Fibroblast of lung (primary cell): ENCODE measurements at regions not wholly inside any gene's neighbourhood (a gene's known extent, or its start where the extent isn't known, plus 50 kb on each side); places are given as distances from the start of the nearest gene placed in this dataset.

Experiments used
- DNase-seq, 2 donors: peaks; one replicate each; pipeline versions ENCODE4 v3.0.0 to v3.0.0-alpha.2; 2010; ENCODE audit warnings: low read depth in 2 of 2
- H2AFZ ChIP-seq: 2 replicates; pipeline ENCODE4 v1.5.1; 2012; ENCODE audit warnings: low read length, control low read depth, inconsistent platforms
- H3K27ac ChIP-seq: 2 replicates; pipeline ENCODE4 v1.5.1; 2011; ENCODE audit warnings: low read length, control low read depth; ENCODE audit not compliant: insufficient read depth
- H3K27me3 ChIP-seq: 2 replicates; pipeline ENCODE4 v1.5.1; 2011; ENCODE audit warnings: mild to moderate bottlenecking, low read length; ENCODE audit not compliant: control insufficient read depth, insufficient read depth
- H3K36me3 ChIP-seq: 2 replicates; pipeline ENCODE4 v1.5.1; 2011; ENCODE audit warnings: low read length; ENCODE audit not compliant: control insufficient read depth, insufficient read depth
- H3K4me1 ChIP-seq: 2 replicates; pipeline ENCODE4 v1.5.1; 2011; ENCODE audit warnings: low read length; ENCODE audit not compliant: control insufficient read depth, insufficient read depth; ENCODE audit errors: extremely low read depth
- H3K4me2 ChIP-seq: 2 replicates; pipeline ENCODE4 v1.5.1; 2011; ENCODE audit warnings: low read length, control low read depth; ENCODE audit not compliant: insufficient read depth; ENCODE audit errors: extremely low read depth
- H3K4me3 ChIP-seq, 4 experiments: fragments of 200-600 bp in 1 of 4; sonication (generic) in 1 of 4; replicated peaks in 1 of 4; 2 replicates each; pipeline ENCODE4 v1.5.1; 2011 to 2016; ENCODE audit warnings: low read length in 4 of 4, low read depth in 3 of 4, mild to moderate bottlenecking in 3 of 4, control low read depth in 2 of 4, inconsistent platforms in 1 of 4, mixed read lengths in 1 of 4; ENCODE audit not compliant: insufficient read depth in 1 of 4; ENCODE audit errors: control extremely low read depth in 1 of 4
- H3K79me2 ChIP-seq: 2 replicates; pipeline ENCODE4 v1.5.1; 2012; ENCODE audit warnings: mild to moderate bottlenecking, low read length, inconsistent platforms; ENCODE audit not compliant: control insufficient read depth, insufficient read depth
- H3K9ac ChIP-seq: 2 replicates; pipeline ENCODE4 v1.5.1; 2011; ENCODE audit warnings: mild to moderate bottlenecking, low read length, control low read depth; ENCODE audit not compliant: insufficient read depth
- H3K9me3 ChIP-seq: 2 replicates; pipeline ENCODE4 v1.5.1; 2012; ENCODE audit warnings: low read depth, low read length; ENCODE audit not compliant: control insufficient read depth, insufficient read depth
- H4K20me1 ChIP-seq: 2 replicates; pipeline ENCODE4 v1.5.1; 2011; ENCODE audit warnings: low read length; ENCODE audit not compliant: control insufficient read depth, insufficient read depth; ENCODE audit errors: extremely low read depth
- EZH2 ChIP-seq: IDR thresholded peaks from 2 replicates; pipeline ENCODE4 v1.5.1; 2012; ENCODE audit warnings: low read length, control low read depth, mild to moderate bottlenecking; ENCODE audit errors: missing control alignments
- TF ChIP-seq, protein P1 (sequence below), 2 donors: IDR thresholded peaks in 1 of 2; conservative IDR thresholded peaks in 1 of 2; 1 replicate in 1 of 2; 2 replicates in 1 of 2; pipeline ENCODE4 v1.5.1; 2011 to 2012; ENCODE audit warnings: low read length in 2 of 2, control low read depth in 1 of 2, inconsistent platforms in 1 of 2, low read depth in 1 of 2, mild to moderate bottlenecking in 1 of 2

- no peaks in the 10 kb centered on the region for H3K79me2 ChIP-seq
Measured at GRCh38 chr14:52153939-52154338, 85.1 kb upstream of the NID2 start.

GRCh38 chr14:52150162-52150561 is 81.3 kb upstream of the NID2 start:
- H3K4me2 ChIP-seq, result no peak overlapping the region
- no peak overlapping the region for H3K9ac ChIP-seq
- H3K27me3 ChIP-seq, result peaks cover 22% of the 10 kb centered on the region
- H3K9me3 ChIP-seq, result no peaks in the 10 kb centered on the region
- TF ChIP-seq EZH2, result no peak
- TF ChIP-seq, protein P1, sequence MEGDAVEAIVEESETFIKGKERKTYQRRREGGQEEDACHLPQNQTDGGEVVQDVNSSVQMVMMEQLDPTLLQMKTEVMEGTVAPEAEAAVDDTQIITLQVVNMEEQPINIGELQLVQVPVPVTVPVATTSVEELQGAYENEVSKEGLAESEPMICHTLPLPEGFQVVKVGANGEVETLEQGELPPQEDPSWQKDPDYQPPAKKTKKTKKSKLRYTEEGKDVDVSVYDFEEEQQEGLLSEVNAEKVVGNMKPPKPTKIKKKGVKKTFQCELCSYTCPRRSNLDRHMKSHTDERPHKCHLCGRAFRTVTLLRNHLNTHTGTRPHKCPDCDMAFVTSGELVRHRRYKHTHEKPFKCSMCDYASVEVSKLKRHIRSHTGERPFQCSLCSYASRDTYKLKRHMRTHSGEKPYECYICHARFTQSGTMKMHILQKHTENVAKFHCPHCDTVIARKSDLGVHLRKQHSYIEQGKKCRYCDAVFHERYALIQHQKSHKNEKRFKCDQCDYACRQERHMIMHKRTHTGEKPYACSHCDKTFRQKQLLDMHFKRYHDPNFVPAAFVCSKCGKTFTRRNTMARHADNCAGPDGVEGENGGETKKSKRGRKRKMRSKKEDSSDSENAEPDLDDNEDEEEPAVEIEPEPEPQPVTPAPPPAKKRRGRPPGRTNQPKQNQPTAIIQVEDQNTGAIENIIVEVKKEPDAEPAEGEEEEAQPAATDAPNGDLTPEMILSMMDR (conservative IDR thresholded peaks at IDR 0.05 in 1 of 2, IDR thresholded peaks at IDR 0.05 in 1 of 2; ENCODE audit: low read depth in 1 of 2, low read length in 2 of 2), result no peak
- H3K4me1 ChIP-seq, result no peaks in the 10 kb centered on the region
- DNase-seq, result no peak
- no peak overlapping the region for H2AFZ ChIP-seq
- H3K4me3 ChIP-seq, result no peak overlapping the region
- H3K36me3 ChIP-seq, result no peaks in the 10 kb centered on the region
- H4K20me1 ChIP-seq, result no peaks in the 10 kb centered on the region
- H3K27ac ChIP-seq, result no peak overlapping the region
- no peaks in the 10 kb centered on the region for H3K79me2 ChIP-seq

More at GRCh38 chr14:52153939-52154338, 85.1 kb upstream of the NID2 start:
- Histone ChIP-seq H3K36me3 (no peaks in the 10 kb centered on the region), H3K4me3 (no peak overlapping the region), H3K4me1 (no peaks in the 10 kb centered on the region), H4K20me1 (no peaks in the 10 kb centered on the region), H3K4me2 (no peak overlapping the region), H3K9me3 (no peaks in the 10 kb centered on the region), H3K27me3 (peaks cover 16% of the 10 kb centered on the region), H2AFZ (no peak overlapping the region), H3K9ac (no peak overlapping the region), H3K27ac (no peak overlapping the region)
- DNase-seq, result no peak
- TF ChIP-seq, protein P1 (conservative IDR thresholded peaks at IDR 0.05 in 1 of 2, IDR thresholded peaks at IDR 0.05 in 1 of 2; ENCODE audit: low read depth in 1 of 2, low read length in 2 of 2), result no peak
- no peak for TF ChIP-seq EZH2

GRCh38 chr14:52148371-52148770 is 79.5 kb upstream of the NID2 start:
- Histone ChIP-seq H3K27me3 (peaks cover 22% of the 10 kb centered on the region), H3K4me2 (no peak overlapping the region), H3K4me1 (no peaks in the 10 kb centered on the region), H2AFZ (no peak overlapping the region), H3K9ac (no peak overlapping the region), H3K27ac (no peak overlapping the region), H4K20me1 (no peaks in the 10 kb centered on the region), H3K9me3 (no peaks in the 10 kb centered on the region), H3K4me3 (no peak overlapping the region), H3K36me3 (no peaks in the 10 kb centered on the region), H3K79me2 (no peaks in the 10 kb centered on the region)
- no peak for DNase-seq
- TF ChIP-seq, protein P1 (conservative IDR thresholded peaks at IDR 0.05 in 1 of 2, IDR thresholded peaks at IDR 0.05 in 1 of 2; ENCODE audit: low read depth in 1 of 2, low read length in 2 of 2), result no peak
- TF ChIP-seq EZH2, result no peak
